Colonic mucosa (tissue), 4 donors: ENCODE measurements at regions not wholly inside any gene's neighbourhood (a gene's known extent, or its start where the extent isn't known, plus 50 kb on each side); places are given as distances from the start of the nearest gene placed in this dataset.

Experiments used
- DNase-seq: peaks from one replicate; pipeline ENCODE4 v3.0.0-alpha.2; 2020
- H3K27ac ChIP-seq: fragments of 200-600 bp; one replicate; pipeline ENCODE4 v1.8.0; 2021
- H3K27me3 ChIP-seq: fragments of 200-600 bp; one replicate; pipeline ENCODE4 v1.8.0; 2021
- H3K36me3 ChIP-seq: fragments of 200-600 bp; one replicate; pipeline ENCODE4 v1.8.0; 2021
- H3K4me1 ChIP-seq: fragments of 200-600 bp; one replicate; pipeline ENCODE4 v1.8.0; 2021; ENCODE audit warnings: mild to moderate bottlenecking
- H3K4me3 ChIP-seq: fragments of 200-600 bp; one replicate; pipeline ENCODE4 v1.8.0; 2021
- H3K9ac ChIP-seq, 2 donors: one replicate each; pipeline ENCODE4 v1.7.0; 2013; ENCODE audit warnings: control low read depth in 2 of 2, low read depth in 2 of 2, low read length in 2 of 2
- H3K9me3 ChIP-seq: fragments of 200-600 bp; one replicate; pipeline ENCODE4 v1.8.0; 2021
- intact Hi-C: fragments of 100-400 bp; cut with DNase I; formaldehyde crosslinking; loops from one replicate; pipeline ENCODE4 v1.14.1; 2022
- TF ChIP-seq, protein P1 (sequence below): fragments of 200-600 bp; IDR thresholded peaks from one replicate; pipeline ENCODE4 v1.8.0; 2022; ENCODE audit warnings: antibody characterized with exemption, mild to moderate bottlenecking
- donor health status: healthy.
- donor health status: DM: no; HTN: no; CAD: no.
- donor health status: DM: no; HTN: no; CAD: no.

- TF ChIP-seq, protein P1, sequence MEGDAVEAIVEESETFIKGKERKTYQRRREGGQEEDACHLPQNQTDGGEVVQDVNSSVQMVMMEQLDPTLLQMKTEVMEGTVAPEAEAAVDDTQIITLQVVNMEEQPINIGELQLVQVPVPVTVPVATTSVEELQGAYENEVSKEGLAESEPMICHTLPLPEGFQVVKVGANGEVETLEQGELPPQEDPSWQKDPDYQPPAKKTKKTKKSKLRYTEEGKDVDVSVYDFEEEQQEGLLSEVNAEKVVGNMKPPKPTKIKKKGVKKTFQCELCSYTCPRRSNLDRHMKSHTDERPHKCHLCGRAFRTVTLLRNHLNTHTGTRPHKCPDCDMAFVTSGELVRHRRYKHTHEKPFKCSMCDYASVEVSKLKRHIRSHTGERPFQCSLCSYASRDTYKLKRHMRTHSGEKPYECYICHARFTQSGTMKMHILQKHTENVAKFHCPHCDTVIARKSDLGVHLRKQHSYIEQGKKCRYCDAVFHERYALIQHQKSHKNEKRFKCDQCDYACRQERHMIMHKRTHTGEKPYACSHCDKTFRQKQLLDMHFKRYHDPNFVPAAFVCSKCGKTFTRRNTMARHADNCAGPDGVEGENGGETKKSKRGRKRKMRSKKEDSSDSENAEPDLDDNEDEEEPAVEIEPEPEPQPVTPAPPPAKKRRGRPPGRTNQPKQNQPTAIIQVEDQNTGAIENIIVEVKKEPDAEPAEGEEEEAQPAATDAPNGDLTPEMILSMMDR, result no peak
- H3K9me3 ChIP-seq, result no peaks in the 10 kb centered on the region
- H3K9ac ChIP-seq, result no peak overlapping the region
- H3K27ac ChIP-seq, result no peak overlapping the region
- no peaks in the 10 kb centered on the region for H3K4me1 ChIP-seq
- intact Hi-C loops, result no loop called here
- H3K36me3 ChIP-seq, result no peaks in the 10 kb centered on the region
- no peaks in the 10 kb centered on the region for H3K27me3 ChIP-seq
- H3K4me3 ChIP-seq, result no peak overlapping the region
- no peak for DNase-seq
Observed at GRCh38 chr21:39029086-39029755, 154.0 kb downstream of the PSMG1 start.

DNA sequence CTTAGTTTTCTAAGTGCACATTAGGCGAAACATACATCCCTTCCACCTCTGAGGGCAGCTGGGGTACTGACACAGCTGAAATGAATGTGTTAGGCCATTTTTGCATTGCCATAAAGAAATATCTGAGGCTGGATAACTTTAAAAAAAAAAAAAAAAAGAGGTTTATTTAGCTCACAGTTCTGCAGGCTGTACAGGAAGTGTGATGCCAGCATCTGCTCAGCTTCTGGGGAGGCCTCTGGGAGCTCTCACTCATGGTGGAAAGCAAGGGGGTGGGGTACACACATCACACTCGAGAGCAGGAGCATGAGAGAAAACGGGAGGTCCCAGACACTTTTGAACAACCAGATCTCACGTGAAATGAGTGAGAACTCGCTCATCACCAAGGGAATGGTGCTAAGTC is 158.1 kb downstream of the PSMG1 start:
- intact Hi-C loops, result no loop called here
- no peaks in the 10 kb centered on the region for H3K27me3 ChIP-seq
- TF ChIP-seq, protein P1, result no peak

GRCh38 chr21:39024538-39024937 is 158.7 kb downstream of the PSMG1 start:
- H3K27ac ChIP-seq, result no peak overlapping the region
- H3K27me3 ChIP-seq, result no peaks in the 10 kb centered on the region
- intact Hi-C loops, result no loop called here

More for the DNA sequence above, 158.1 kb downstream of the PSMG1 start:
- H3K9ac ChIP-seq, result no peak overlapping the region
- no peaks in the 10 kb centered on the region for H3K4me1 ChIP-seq
- no peaks in the 10 kb centered on the region for H3K9me3 ChIP-seq
- H3K27ac ChIP-seq, result no peak overlapping the region
- no peak for DNase-seq
- H3K36me3 ChIP-seq, result no peaks in the 10 kb centered on the region
- H3K4me3 ChIP-seq, result no peak overlapping the region

DNA sequence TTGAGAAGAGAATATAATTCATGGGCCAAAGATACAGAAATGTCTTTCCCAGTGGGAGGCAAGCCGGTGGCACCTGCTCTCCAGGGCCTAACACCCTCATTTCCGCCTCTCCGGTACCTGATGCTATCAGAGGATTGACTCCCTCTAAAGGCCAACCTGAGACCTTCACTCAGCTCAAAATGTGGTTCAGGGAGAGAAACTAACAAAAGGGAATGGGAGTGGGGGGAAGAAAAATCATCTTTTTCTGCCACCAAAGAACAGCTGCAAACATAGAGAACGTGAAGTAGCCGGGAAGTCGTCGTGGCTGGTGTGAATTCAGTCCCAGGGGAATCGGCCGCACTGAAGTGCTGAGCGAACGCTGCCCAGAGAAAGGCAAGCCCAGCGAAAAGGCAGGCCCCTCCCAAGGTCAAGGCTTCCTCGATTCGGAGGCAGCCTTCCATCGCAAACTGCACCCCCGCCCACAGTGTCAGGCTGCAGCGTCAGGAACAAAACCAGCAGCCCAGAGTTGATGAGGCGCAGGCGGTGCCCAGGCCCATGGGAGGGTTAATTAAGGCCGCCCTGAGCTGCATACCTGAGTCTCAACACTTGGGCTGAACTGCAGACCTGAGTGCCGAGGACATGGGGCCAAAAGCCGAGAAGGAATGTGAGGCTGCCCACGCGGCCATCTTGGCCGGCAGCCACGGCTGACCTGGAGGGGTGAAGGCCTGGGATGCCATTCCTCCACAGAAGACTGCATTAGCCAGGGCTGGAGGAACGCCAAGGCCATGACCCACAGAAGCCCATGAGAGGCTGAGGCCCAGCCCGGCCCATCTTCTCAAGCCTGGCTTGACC is 160.2 kb downstream of the PSMG1 start:
- H3K36me3 ChIP-seq, result no peaks in the 10 kb centered on the region
- H3K9ac ChIP-seq, result no peak overlapping the region
- H3K9me3 ChIP-seq, result no peaks in the 10 kb centered on the region
- H3K27ac ChIP-seq, result peak overlapping the region; percentile 25
- H3K27me3 ChIP-seq, result no peaks in the 10 kb centered on the region
- H3K4me1 ChIP-seq, result no peaks in the 10 kb centered on the region
- H3K4me3 ChIP-seq, result no peak overlapping the region
- TF ChIP-seq, protein P1, result no peak
- intact Hi-C loops, result no loop called here
- no peak for DNase-seq

More at GRCh38 chr21:39024538-39024937, 158.7 kb downstream of the PSMG1 start:
- H3K9me3 ChIP-seq, result no peaks in the 10 kb centered on the region
- H3K9ac ChIP-seq, result no peak overlapping the region
- TF ChIP-seq, protein P1, result no peak
- DNase-seq, result no peak
- no peak overlapping the region for H3K4me3 ChIP-seq
- H3K4me1 ChIP-seq, result no peaks in the 10 kb centered on the region
- no peaks in the 10 kb centered on the region for H3K36me3 ChIP-seq

DNA sequence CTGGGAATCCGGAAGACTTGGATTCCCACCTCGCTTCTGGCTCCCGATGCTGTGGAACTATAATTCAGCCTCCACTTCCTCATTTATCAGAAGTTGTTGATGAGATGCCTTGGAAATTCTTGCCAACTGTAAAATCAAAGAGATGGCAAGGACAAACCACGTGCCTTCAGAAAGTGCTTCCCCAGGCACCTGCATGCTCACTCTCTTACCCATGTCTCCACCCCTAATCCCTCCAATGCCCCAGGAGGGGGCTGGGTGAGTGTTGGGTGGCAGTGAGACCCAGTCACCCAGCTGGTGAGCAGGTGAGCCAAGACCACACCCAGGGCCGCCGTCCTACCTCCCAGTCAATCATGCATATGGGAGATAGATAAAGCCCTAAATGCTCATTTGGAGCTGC is 160.8 kb downstream of the PSMG1 start:
- no peak overlapping the region for H3K4me3 ChIP-seq
- TF ChIP-seq, protein P1, result no peak
- peak overlapping the region; percentile 25 for H3K27ac ChIP-seq
- H3K36me3 ChIP-seq, result no peaks in the 10 kb centered on the region
- H3K9ac ChIP-seq, result no peak overlapping the region
- intact Hi-C loops, result no loop called here
- H3K4me1 ChIP-seq, result no peaks in the 10 kb centered on the region
- DNase-seq, result no peak
- no peaks in the 10 kb centered on the region for H3K9me3 ChIP-seq
- no peaks in the 10 kb centered on the region for H3K27me3 ChIP-seq
